Muscle of leg (tissue), 3 donors: ENCODE measurements at regions not wholly inside any gene's neighbourhood (a gene's known extent, or its start where the extent isn't known, plus 50 kb on each side); places are given as distances from the start of the nearest gene placed in this dataset.

Source experiments
- DNase-seq: peaks from one replicate; pipeline ENCODE4 v3.0.0; 2013
- H3K27ac ChIP-seq: one replicate; pipeline ENCODE4 v1.5.1; 2013; ENCODE audit warnings: mild to moderate bottlenecking, low read length, control low read depth
- H3K27me3 ChIP-seq: one replicate; pipeline ENCODE4 v1.6.1; 2013; ENCODE audit warnings: low read length; ENCODE audit not compliant: control insufficient read depth, insufficient read depth
- H3K36me3 ChIP-seq: one replicate; pipeline ENCODE4 v1.6.1; 2013; ENCODE audit warnings: low read length; ENCODE audit not compliant: control insufficient read depth, insufficient read depth
- H3K4me1 ChIP-seq: one replicate; pipeline ENCODE4 v1.6.1; 2013; ENCODE audit warnings: low read length; ENCODE audit not compliant: control insufficient read depth, insufficient read depth
- H3K4me3 ChIP-seq: one replicate; pipeline ENCODE4 v1.5.1; 2013; ENCODE audit warnings: low read length, control low read depth
- H3K9me3 ChIP-seq: replicated peaks from 2 replicates; pipeline ENCODE4 v1.6.1; 2013; ENCODE audit warnings: low read depth, low read length; ENCODE audit not compliant: control insufficient read depth
- WGBS: methylation state at CpG from one replicate; pipeline ENCODE4 v1.1.5; 2013; ENCODE audit warnings: missing lambda C conversion rate; ENCODE audit not compliant: insufficient coverage; 5-methylcytosine and 5-hydroxymethylcytosine counted together

DNA sequence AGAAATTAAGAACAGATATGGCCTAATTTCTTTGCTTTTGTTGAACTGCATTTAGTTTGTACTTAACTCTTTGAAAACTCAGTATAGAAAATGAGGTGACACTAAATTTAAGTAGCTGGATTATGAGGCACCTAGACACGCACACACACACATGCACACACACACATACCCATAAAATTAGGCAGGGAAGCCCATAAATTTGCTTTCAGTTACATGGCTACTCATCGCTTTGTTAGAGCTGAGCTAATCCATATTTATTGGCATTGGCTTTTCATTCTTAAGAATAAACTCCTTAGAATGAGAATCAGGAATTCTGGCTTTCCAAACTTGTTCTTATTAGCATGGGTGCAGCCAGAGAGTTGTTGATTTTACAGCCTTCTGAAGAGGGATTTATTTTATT lies 61.7 kb upstream of the MBNL2 start:
- Histone ChIP-seq H3K27me3 (no peaks in the 10 kb centered on the region), H3K27ac (no peak overlapping the region), H3K4me1 (no peaks in the 10 kb centered on the region), H3K9me3 (no peaks in the 10 kb centered on the region), H3K4me3 (no peak overlapping the region), H3K36me3 (no peaks in the 10 kb centered on the region)
- no peak for DNase-seq
- WGBS = no CpG with 5 or more reads among the region's 2 CpGs

GRCh38 chr13:97161582-97162231 lies 60.4 kb upstream of the MBNL2 start:
- 80% methylated on average over 1 of the region's 5 CpGs for WGBS
- Histone ChIP-seq H3K4me1 (no peaks in the 10 kb centered on the region), H3K27me3 (no peaks in the 10 kb centered on the region), H3K4me3 (no peak overlapping the region), H3K9me3 (no peaks in the 10 kb centered on the region), H3K36me3 (no peaks in the 10 kb centered on the region), H3K27ac (no peak overlapping the region)
- DNase-seq = no peak

DNA sequence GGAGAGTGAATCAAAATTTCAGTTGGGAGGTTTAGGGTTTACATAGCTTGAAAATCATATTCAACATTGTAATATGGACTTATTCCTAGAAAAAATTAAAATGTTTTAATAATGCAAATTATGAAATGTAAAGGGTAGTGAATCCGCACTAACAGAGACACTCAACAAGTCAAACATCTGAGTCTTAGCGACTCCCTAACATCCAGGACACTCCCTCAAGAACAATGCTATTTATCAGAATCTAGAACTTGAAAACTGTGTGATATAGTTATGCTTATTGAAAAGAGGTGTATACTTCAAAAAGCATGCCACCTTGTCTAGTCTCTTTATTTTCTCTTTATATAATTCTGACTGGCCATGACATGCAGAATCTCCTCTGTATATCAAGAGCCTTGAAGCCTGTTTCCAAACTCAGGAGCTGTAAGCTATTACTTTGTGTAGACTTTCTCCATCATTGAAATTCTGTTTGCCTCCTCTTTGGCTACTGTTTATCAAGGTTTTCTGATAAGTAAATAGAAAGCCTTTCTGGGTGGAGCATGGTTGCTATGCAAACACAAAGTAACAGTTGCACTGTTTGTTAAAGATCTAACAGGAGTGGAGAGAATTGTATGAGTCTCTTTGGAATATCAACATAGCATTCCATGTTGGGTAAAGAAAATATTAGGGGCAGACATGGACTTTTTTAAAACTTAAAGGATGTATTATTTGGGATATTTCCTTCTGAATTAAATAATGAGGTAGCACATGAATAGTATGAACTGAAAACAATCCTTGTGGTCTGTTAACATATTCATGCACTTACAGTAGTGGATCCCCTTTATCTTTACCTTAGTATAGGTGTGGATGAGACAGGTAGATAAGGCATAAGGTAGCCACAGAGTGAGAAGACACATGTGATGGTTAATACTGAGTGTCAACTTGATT lies 56.4 kb upstream of the MBNL2 start:
- Histone ChIP-seq H3K4me1 (no peaks in the 10 kb centered on the region), H3K27me3 (no peaks in the 10 kb centered on the region), H3K4me3 (no peak overlapping the region), H3K27ac (no peak overlapping the region), H3K9me3 (no peaks in the 10 kb centered on the region), H3K36me3 (no peaks in the 10 kb centered on the region)
- WGBS = no CpG with 5 or more reads among the region's 2 CpGs
- no peak for DNase-seq

DNA sequence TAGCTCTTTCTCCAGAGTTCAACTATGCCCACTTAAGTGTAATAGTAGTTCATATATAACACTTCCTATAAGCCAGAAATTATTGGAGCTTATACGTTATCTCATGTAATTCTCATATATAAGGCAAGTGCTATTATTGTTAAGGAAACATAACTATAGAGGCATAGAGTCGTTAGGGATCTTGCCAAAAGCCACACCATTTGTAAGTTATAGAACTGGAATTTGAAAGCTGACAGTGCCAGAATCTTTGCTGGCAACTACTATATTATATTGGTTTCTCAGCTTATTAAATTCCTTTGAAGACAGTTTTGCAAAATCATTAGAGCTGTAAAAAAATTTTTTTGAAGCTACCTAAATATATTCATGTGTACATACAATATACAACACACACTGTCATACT lies 51.0 kb upstream of the MBNL2 start:
- no CpG with 5 or more reads among the region's 2 CpGs for WGBS
- H3K36me3 ChIP-seq = no peaks in the 10 kb centered on the region
- DNase-seq = no peak
- H3K4me3 ChIP-seq = no peak overlapping the region
- H3K27ac ChIP-seq = no peak overlapping the region
- no peaks in the 10 kb centered on the region for H3K9me3 ChIP-seq
- H3K4me1 ChIP-seq = no peaks in the 10 kb centered on the region
- H3K27me3 ChIP-seq = no peaks in the 10 kb centered on the region
